ENCODE measurements at regions not wholly inside any gene's neighbourhood (a gene's known extent, or its start where the extent isn't known, plus 50 kb on each side); places are given as distances from the start of the nearest gene placed in this dataset.

- TF ChIP-seq CTCF (IDR thresholded peaks at IDR 0.05) = no peak
These were observed 287.2 kb downstream of the SHQ1 start for GRCh38 chr3:72560846-72561675.

GRCh38 chr3:72559385-72559784, 288.9 kb downstream of the SHQ1 start:
- TF ChIP-seq CTCF (IDR thresholded peaks at IDR 0.05) = no peak

- TF ChIP-seq CTCF (IDR thresholded peaks at IDR 0.05) = no peak
These were observed 290.2 kb downstream of the SHQ1 start for GRCh38 chr3:72558001-72558400.

- no peak for TF ChIP-seq CTCF (IDR thresholded peaks at IDR 0.05)
These were observed 292.5 kb downstream of the SHQ1 start for GRCh38 chr3:72555714-72556113.

- TF ChIP-seq CTCF (IDR thresholded peaks at IDR 0.05) = no peak
These were observed 293.6 kb downstream of the SHQ1 start for GRCh38 chr3:72554689-72555088.

- TF ChIP-seq CTCF (IDR thresholded peaks at IDR 0.05) = no peak
These were observed 294.9 kb downstream of the SHQ1 start for GRCh38 chr3:72553298-72553697.

- TF ChIP-seq CTCF (IDR thresholded peaks at IDR 0.05) = no peak
These were observed 297.5 kb downstream of the SHQ1 start for GRCh38 chr3:72550582-72551262.
